ENCODE measurements at regions not wholly inside any gene's neighbourhood (a gene's known extent, or its start where the extent isn't known, plus 50 kb on each side); places are given as distances from the start of the nearest gene placed in this dataset.

DNA sequence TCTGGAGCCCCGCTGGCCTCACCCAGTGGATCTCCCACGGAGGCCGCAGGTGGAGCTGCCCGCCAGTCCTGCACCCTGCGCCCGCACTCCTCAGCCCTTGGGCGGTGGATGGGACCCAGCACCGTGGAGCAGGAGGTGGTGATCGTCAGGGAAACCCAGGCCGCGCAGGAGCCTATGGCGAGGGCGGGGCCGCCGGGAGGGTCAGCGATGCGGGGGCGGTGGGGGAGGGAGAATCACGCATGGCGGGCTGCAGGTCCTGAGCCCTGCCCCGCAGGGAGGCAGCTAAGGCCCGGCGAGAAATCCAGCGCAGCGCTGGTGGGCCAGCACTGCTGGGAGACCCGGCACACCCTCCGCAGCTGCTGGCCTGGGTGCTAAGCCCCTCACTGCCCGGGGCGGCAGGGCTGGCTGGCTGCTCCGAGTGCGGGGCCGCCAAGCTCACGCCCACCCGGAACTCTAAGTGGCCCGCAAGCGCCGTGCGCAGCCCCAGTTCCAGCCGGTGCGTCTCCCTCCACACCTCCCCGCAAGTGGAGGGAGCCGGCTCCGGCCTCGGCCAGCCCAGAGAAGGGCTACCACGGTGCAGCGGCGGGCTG, 524.8 kb upstream of the TPK1 start:
- no peak for TF ChIP-seq CEBPB (IDR thresholded peaks at IDR 0.05)
- TF ChIP-seq USF1 (IDR thresholded peaks at IDR 0.05): no peak
- TF ChIP-seq EP300 (IDR thresholded peaks at IDR 0.05; ENCODE audit: borderline replicate concordance): no peak
- TF ChIP-seq ZBTB7A (IDR thresholded peaks at IDR 0.05; ENCODE audit: low read depth): no peak
- no peak for TF ChIP-seq FOXM1 (IDR thresholded peaks at IDR 0.05; ENCODE audit: borderline replicate concordance, low read depth)
- TF ChIP-seq YY1 (IDR thresholded peaks at IDR 0.05; ENCODE audit: low read depth): no peak
- no peak for TF ChIP-seq TCF12 (IDR thresholded peaks at IDR 0.05; ENCODE audit: low read depth)
- no peak for TF ChIP-seq REST (IDR thresholded peaks at IDR 0.05; ENCODE audit: low read depth)
- TF ChIP-seq RAD21 (IDR thresholded peaks at IDR 0.05; ENCODE audit: low read depth): no peak
- no peak for TF ChIP-seq CREB1 (IDR thresholded peaks at IDR 0.05; ENCODE audit: low read depth)
- no peak for TF ChIP-seq TAF1 (IDR thresholded peaks at IDR 0.05; ENCODE audit: low read depth)
- no peak for TF ChIP-seq EGR1 (IDR thresholded peaks at IDR 0.05)
- TF ChIP-seq TEAD4 (IDR thresholded peaks at IDR 0.05): no peak
- no peak for TF ChIP-seq MAX (IDR thresholded peaks at IDR 0.05)
- no peak for TF ChIP-seq NFIC (IDR thresholded peaks at IDR 0.05)

GRCh38 chr7:145350334-145350733, 514.5 kb upstream of the TPK1 start:
- TF ChIP-seq EGR1 (IDR thresholded peaks at IDR 0.05) (no peak), CREB1 (IDR thresholded peaks at IDR 0.05; ENCODE audit: low read depth) (no peak), CEBPB (IDR thresholded peaks at IDR 0.05) (no peak), TAF1 (IDR thresholded peaks at IDR 0.05; ENCODE audit: low read depth) (no peak), TCF12 (IDR thresholded peaks at IDR 0.05; ENCODE audit: low read depth) (no peak), NFIC (IDR thresholded peaks at IDR 0.05) (no peak), EP300 (IDR thresholded peaks at IDR 0.05; ENCODE audit: borderline replicate concordance) (no peak), MAX (IDR thresholded peaks at IDR 0.05) (no peak), RAD21 (IDR thresholded peaks at IDR 0.05; ENCODE audit: low read depth) (no peak), ZBTB7A (IDR thresholded peaks at IDR 0.05; ENCODE audit: low read depth) (no peak), REST (IDR thresholded peaks at IDR 0.05; ENCODE audit: low read depth) (no peak), USF1 (IDR thresholded peaks at IDR 0.05) (no peak), FOXM1 (IDR thresholded peaks at IDR 0.05; ENCODE audit: borderline replicate concordance, low read depth) (no peak), YY1 (IDR thresholded peaks at IDR 0.05; ENCODE audit: low read depth) (no peak), TEAD4 (IDR thresholded peaks at IDR 0.05) (no peak)

GRCh38 chr7:145347271-145347670, 511.4 kb upstream of the TPK1 start:
- no peak for TF ChIP-seq TEAD4 (IDR thresholded peaks at IDR 0.05)
- no peak for TF ChIP-seq EGR1 (IDR thresholded peaks at IDR 0.05)
- TF ChIP-seq MAX (IDR thresholded peaks at IDR 0.05): no peak
- TF ChIP-seq ZBTB7A (IDR thresholded peaks at IDR 0.05; ENCODE audit: low read depth): no peak
- no peak for TF ChIP-seq TCF12 (IDR thresholded peaks at IDR 0.05; ENCODE audit: low read depth)
- TF ChIP-seq CREB1 (IDR thresholded peaks at IDR 0.05; ENCODE audit: low read depth): no peak
- TF ChIP-seq TAF1 (IDR thresholded peaks at IDR 0.05; ENCODE audit: low read depth): no peak
- no peak for TF ChIP-seq USF1 (IDR thresholded peaks at IDR 0.05)

DNA sequence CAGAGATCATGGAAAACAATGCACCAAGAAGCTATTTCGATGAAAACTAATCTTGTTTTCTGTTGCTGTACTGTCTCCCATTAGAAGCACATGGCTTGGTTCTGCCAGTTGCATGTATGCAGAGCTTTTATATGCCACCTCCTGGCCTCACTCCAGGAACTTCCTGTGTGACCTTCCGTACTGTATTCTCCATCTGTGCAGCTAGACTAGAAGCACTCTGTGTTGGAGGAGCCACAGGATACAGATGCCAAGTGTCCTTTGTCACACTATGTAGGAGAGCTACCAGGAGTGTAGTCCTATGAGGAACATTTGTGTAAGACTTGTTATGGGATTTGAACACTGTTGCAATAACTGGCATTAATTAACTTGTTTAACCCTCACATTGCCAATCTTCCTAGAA, 503.5 kb upstream of the TPK1 start:
- TF ChIP-seq TAF1 (IDR thresholded peaks at IDR 0.05; ENCODE audit: low read depth) (no peak), RAD21 (IDR thresholded peaks at IDR 0.05; ENCODE audit: low read depth) (no peak), EGR1 (IDR thresholded peaks at IDR 0.05) (no peak), TCF12 (IDR thresholded peaks at IDR 0.05; ENCODE audit: low read depth) (no peak), MAX (IDR thresholded peaks at IDR 0.05) (no peak)

DNA sequence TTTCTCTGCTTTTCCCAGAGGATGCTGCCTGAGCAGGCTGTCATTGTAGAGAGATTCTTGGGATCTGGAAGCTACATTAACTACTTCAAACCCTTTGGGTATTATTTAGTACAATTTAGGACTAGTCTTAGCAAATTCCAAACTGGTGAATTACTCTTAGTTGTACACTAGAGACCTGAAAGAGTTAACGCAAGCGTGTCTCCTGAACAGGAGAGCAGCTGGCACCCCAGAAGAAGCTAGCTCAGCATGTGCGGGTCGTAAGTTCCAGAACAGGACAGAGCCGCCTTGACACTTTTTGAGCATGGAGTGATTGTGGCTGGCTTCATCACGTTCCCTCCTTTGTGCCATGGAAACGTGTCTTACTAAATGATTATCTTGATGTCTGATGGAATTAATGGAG, 495.7 kb upstream of the TPK1 start:
- TF ChIP-seq RAD21 (IDR thresholded peaks at IDR 0.05; ENCODE audit: low read depth): no peak
- TF ChIP-seq EP300 (IDR thresholded peaks at IDR 0.05; ENCODE audit: borderline replicate concordance): no peak
- TF ChIP-seq TCF12 (IDR thresholded peaks at IDR 0.05; ENCODE audit: low read depth): no peak
- TF ChIP-seq NFIC (IDR thresholded peaks at IDR 0.05): no peak
- TF ChIP-seq FOXM1 (IDR thresholded peaks at IDR 0.05; ENCODE audit: borderline replicate concordance, low read depth): no peak
- no peak for TF ChIP-seq USF1 (IDR thresholded peaks at IDR 0.05)
- TF ChIP-seq CREB1 (IDR thresholded peaks at IDR 0.05; ENCODE audit: low read depth): no peak
- no peak for TF ChIP-seq REST (IDR thresholded peaks at IDR 0.05; ENCODE audit: low read depth)
- TF ChIP-seq EGR1 (IDR thresholded peaks at IDR 0.05): no peak
- TF ChIP-seq ZBTB7A (IDR thresholded peaks at IDR 0.05; ENCODE audit: low read depth): no peak
- no peak for TF ChIP-seq CEBPB (IDR thresholded peaks at IDR 0.05)
- no peak for TF ChIP-seq TAF1 (IDR thresholded peaks at IDR 0.05; ENCODE audit: low read depth)
- TF ChIP-seq MAX (IDR thresholded peaks at IDR 0.05): no peak
- no peak for TF ChIP-seq TEAD4 (IDR thresholded peaks at IDR 0.05)
- no peak for TF ChIP-seq YY1 (IDR thresholded peaks at IDR 0.05; ENCODE audit: low read depth)

Measured in Ishikawa (cell line).